HuH-7.5 (cell line): ENCODE measurements at regions not wholly inside any gene's neighbourhood (a gene's known extent, or its start where the extent isn't known, plus 50 kb on each side); places are given as distances from the start of the nearest gene placed in this dataset.

Experiments
- DNase-seq: peaks from one replicate; pipeline ENCODE4 v3.0.0; 2011; ENCODE audit warnings: low spot score

GRCh38 chr3:43950775-43951174, 260.0 kb downstream of the ABHD5 start:
- DNase-seq = no peak

GRCh38 chr3:43951813-43952212, 261.1 kb downstream of the ABHD5 start:
- no peak for DNase-seq

GRCh38 chr3:43953380-43953779, 262.6 kb downstream of the ABHD5 start:
- no peak for DNase-seq

- no peak for DNase-seq
Measured at GRCh38 chr3:43953814-43954692, 263.3 kb downstream of the ABHD5 start.

- DNase-seq = no peak
Measured at GRCh38 chr3:43956945-43957344, 266.2 kb downstream of the ABHD5 start.

GRCh38 chr3:43957553-43957952, 266.8 kb downstream of the ABHD5 start:
- DNase-seq = no peak

- no peak for DNase-seq
Measured at GRCh38 chr3:43958005-43958770, 267.4 kb downstream of the ABHD5 start.

GRCh38 chr3:43958973-43959372, 268.2 kb downstream of the ABHD5 start:
- no peak for DNase-seq

- no peak for DNase-seq
Measured at GRCh38 chr3:43959498-43960447, 269.0 kb downstream of the ABHD5 start.

GRCh38 chr3:43960448-43960840, 269.7 kb downstream of the ABHD5 start:
- DNase-seq = no peak

- no peak for DNase-seq
Measured at GRCh38 chr3:43962043-43962442, 271.3 kb downstream of the ABHD5 start.

GRCh38 chr3:43963208-43963607, 272.5 kb downstream of the ABHD5 start:
- DNase-seq = no peak

GRCh38 chr3:43964640-43965039, 273.9 kb downstream of the ABHD5 start:
- DNase-seq = no peak

- DNase-seq = no peak
Measured at GRCh38 chr3:43965656-43966055, 274.9 kb downstream of the ABHD5 start.

GRCh38 chr3:43966126-43966525, 275.4 kb downstream of the ABHD5 start:
- DNase-seq = no peak

GRCh38 chr3:43966530-43966929, 275.2 kb upstream of the TOPAZ1 start:
- no peak for DNase-seq

- no peak for DNase-seq
Measured at GRCh38 chr3:43968465-43968864, 273.2 kb upstream of the TOPAZ1 start.

- DNase-seq = no peak
Measured at GRCh38 chr3:43969944-43970343, 271.7 kb upstream of the TOPAZ1 start.

GRCh38 chr3:43970351-43970750, 271.3 kb upstream of the TOPAZ1 start:
- no peak for DNase-seq

GRCh38 chr3:43970920-43971319, 270.8 kb upstream of the TOPAZ1 start:
- DNase-seq = no peak

GRCh38 chr3:43971486-43971885, 270.2 kb upstream of the TOPAZ1 start:
- DNase-seq = no peak

GRCh38 chr3:43978708-43979107, 263.0 kb upstream of the TOPAZ1 start:
- DNase-seq = no peak
